DMS153 treated with DMSO at 0.1 percent for 48 hours (cell line): ENCODE measurements at regions not wholly inside any gene's neighbourhood (a gene's known extent, or its start where the extent isn't known, plus 50 kb on each side); places are given as distances from the start of the nearest gene placed in this dataset.

Experiments used
- DNase-seq: peaks from one replicate; lab custom pipeline; 2025; ENCODE audit not compliant: unreplicated experiment; lab: John Stamatoyannopoulos, UW

GRCh38 chr2:155215037-155215707, 516.7 kb downstream of the KCNJ3 start:
- no peak for DNase-seq

GRCh38 chr2:155209696-155210450, 511.4 kb downstream of the KCNJ3 start:
- no peak for DNase-seq

- no peak for DNase-seq
Observed at GRCh38 chr2:155203178-155203577, 504.7 kb downstream of the KCNJ3 start.

- DNase-seq: no peak
Observed at GRCh38 chr2:155200753-155201152, 502.3 kb downstream of the KCNJ3 start.

GRCh38 chr2:155190342-155190741, 491.8 kb downstream of the KCNJ3 start:
- DNase-seq: peak; percentile 65

GRCh38 chr2:155178921-155179320, 480.4 kb downstream of the KCNJ3 start:
- no peak for DNase-seq

- no peak for DNase-seq
Observed at GRCh38 chr2:155176345-155176744, 477.9 kb downstream of the KCNJ3 start.

- no peak for DNase-seq
Observed at GRCh38 chr2:155169317-155169716, 470.8 kb downstream of the KCNJ3 start.

- DNase-seq: no peak
Observed at GRCh38 chr2:155162494-155162893, 464.0 kb downstream of the KCNJ3 start.

GRCh38 chr2:155161314-155161713, 462.8 kb downstream of the KCNJ3 start:
- DNase-seq: no peak

GRCh38 chr2:155157711-155158110, 459.2 kb downstream of the KCNJ3 start:
- DNase-seq: no peak

- DNase-seq: no peak
Observed at GRCh38 chr2:155157065-155157464, 458.6 kb downstream of the KCNJ3 start.

GRCh38 chr2:155151945-155152344, 453.4 kb downstream of the KCNJ3 start:
- DNase-seq: no peak

- DNase-seq: no peak
Observed at GRCh38 chr2:155151472-155151871, 453.0 kb downstream of the KCNJ3 start.

GRCh38 chr2:155145758-155146229, 447.3 kb downstream of the KCNJ3 start:
- DNase-seq: no peak

- no peak for DNase-seq
Observed at GRCh38 chr2:155141418-155141817, 442.9 kb downstream of the KCNJ3 start.

- DNase-seq: no peak
Observed at GRCh38 chr2:155125585-155126230, 427.2 kb downstream of the KCNJ3 start.

- no peak for DNase-seq
Observed at GRCh38 chr2:155115846-155116245, 417.4 kb downstream of the KCNJ3 start.

- no peak for DNase-seq
Observed at GRCh38 chr2:155111070-155111469, 412.6 kb downstream of the KCNJ3 start.

- no peak for DNase-seq
Observed at GRCh38 chr2:155109527-155109926, 411.0 kb downstream of the KCNJ3 start.

- no peak for DNase-seq
Observed at GRCh38 chr2:155100261-155100660, 401.8 kb downstream of the KCNJ3 start.

- DNase-seq: no peak
Observed at GRCh38 chr2:155099784-155100183, 401.3 kb downstream of the KCNJ3 start.
